ENCODE measurements at regions not wholly inside any gene's neighbourhood (a gene's known extent, or its start where the extent isn't known, plus 50 kb on each side); places are given as distances from the start of the nearest gene placed in this dataset.
A peak's percentile ranks its signal among the peaks of the same experiment; 100 is the strongest.

- TF ChIP-seq CHD2 (IDR thresholded peaks at IDR 0.05; ENCODE audit: low read length, partially characterized antibody), result no peak
- TF ChIP-seq GATA3 (IDR thresholded peaks at IDR 0.05; ENCODE audit: borderline replicate concordance), result peak; percentile 10; the same call in 1 of the 2 replicates
- no peak for TF ChIP-seq KDM1A (IDR thresholded peaks at IDR 0.05; ENCODE audit: low read depth)
- no peak for TF ChIP-seq SREBF2 (IDR thresholded peaks at IDR 0.05)
- TF ChIP-seq ELK1 (IDR thresholded peaks at IDR 0.05; ENCODE audit: low read depth, low read length), result no peak
- TF ChIP-seq EHF (CRISPR knock-in tag; IDR thresholded peaks at IDR 0.05), result no peak
- TF ChIP-seq, protein P1, sequence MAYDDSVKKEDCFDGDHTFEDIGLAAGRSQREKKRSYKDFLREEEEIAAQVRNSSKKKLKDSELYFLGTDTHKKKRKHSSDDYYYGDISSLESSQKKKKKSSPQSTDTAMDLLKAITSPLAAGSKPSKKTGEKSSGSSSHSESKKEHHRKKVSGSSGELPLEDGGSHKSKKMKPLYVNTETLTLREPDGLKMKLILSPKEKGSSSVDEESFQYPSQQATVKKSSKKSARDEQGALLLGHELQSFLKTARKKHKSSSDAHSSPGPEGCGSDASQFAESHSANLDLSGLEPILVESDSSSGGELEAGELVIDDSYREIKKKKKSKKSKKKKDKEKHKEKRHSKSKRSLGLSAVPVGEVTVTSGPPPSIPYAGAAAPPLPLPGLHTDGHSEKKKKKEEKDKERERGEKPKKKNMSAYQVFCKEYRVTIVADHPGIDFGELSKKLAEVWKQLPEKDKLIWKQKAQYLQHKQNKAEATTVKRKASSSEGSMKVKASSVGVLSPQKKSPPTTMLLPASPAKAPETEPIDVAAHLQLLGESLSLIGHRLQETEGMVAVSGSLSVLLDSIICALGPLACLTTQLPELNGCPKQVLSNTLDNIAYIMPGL (CRISPR knock-in tag; IDR thresholded peaks at IDR 0.05; ENCODE audit: borderline replicate concordance), result no peak
- no peak for TF ChIP-seq TFCP2L1 (CRISPR knock-in tag; IDR thresholded peaks at IDR 0.05)
- TF ChIP-seq ZNF302 (CRISPR knock-in tag; IDR thresholded peaks at IDR 0.05), result no peak
- TF ChIP-seq CHD4 (IDR thresholded peaks at IDR 0.05; ENCODE audit: borderline replicate concordance), result no peak
- TF ChIP-seq E2F6 (IDR thresholded peaks at IDR 0.05; ENCODE audit: borderline replicate concordance, low read depth), result peak; percentile 29; the same call in 1 of the 2 replicates
- TF ChIP-seq RFX5 (IDR thresholded peaks at IDR 0.05), result no peak
- TF ChIP-seq HOXA7 (CRISPR knock-in tag; IDR thresholded peaks at IDR 0.05), result no peak
- TF ChIP-seq JUN (IDR thresholded peaks at IDR 0.05), result peak in 1 of 2 experiments; percentile 40; a peak in 2 of 5 replicates
- TF ChIP-seq RARB (CRISPR knock-in tag; IDR thresholded peaks at IDR 0.05), result no peak
- no peak for TF ChIP-seq POLR2AphosphoS2 (conservative IDR thresholded peaks at IDR 0.05; ENCODE audit: low read length)
- no peak for TF ChIP-seq MAZ (IDR thresholded peaks at IDR 0.05; ENCODE audit: borderline replicate concordance, low read depth, low read length)
- TF ChIP-seq, protein P2, sequence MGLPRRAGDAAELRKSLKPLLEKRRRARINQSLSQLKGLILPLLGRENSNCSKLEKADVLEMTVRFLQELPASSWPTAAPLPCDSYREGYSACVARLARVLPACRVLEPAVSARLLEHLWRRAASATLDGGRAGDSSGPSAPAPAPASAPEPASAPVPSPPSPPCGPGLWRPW (IDR thresholded peaks at IDR 0.05), result no peak
- TF ChIP-seq TP53 (CRISPR knock-in tag; IDR thresholded peaks at IDR 0.05), result no peak
- TF ChIP-seq, protein P3, sequence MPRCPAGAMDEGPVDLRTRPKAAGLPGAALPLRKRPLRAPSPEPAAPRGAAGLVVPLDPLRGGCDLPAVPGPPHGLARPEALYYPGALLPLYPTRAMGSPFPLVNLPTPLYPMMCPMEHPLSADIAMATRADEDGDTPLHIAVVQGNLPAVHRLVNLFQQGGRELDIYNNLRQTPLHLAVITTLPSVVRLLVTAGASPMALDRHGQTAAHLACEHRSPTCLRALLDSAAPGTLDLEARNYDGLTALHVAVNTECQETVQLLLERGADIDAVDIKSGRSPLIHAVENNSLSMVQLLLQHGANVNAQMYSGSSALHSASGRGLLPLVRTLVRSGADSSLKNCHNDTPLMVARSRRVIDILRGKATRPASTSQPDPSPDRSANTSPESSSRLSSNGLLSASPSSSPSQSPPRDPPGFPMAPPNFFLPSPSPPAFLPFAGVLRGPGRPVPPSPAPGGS (IDR thresholded peaks at IDR 0.05), result no peak
- TF ChIP-seq KDM5A (IDR thresholded peaks at IDR 0.05), result no peak
- TF ChIP-seq MAFK (IDR thresholded peaks at IDR 0.05; ENCODE audit: partially characterized antibody), result no peak
- no peak for TF ChIP-seq HDAC2 (IDR thresholded peaks at IDR 0.05)
- TF ChIP-seq NFE2L2 (conservative IDR thresholded peaks at IDR 0.05; ENCODE audit: low read length), result no peak
- TF ChIP-seq POLR2A (IDR thresholded peaks at IDR 0.05; ENCODE audit: low read length), result no peak
- TF ChIP-seq REST (IDR thresholded peaks at IDR 0.05), result no peak
- no peak for TF ChIP-seq NR3C1 (IDR thresholded peaks at IDR 0.05)
- TF ChIP-seq JUNB (IDR thresholded peaks at IDR 0.05), result peak; percentile 37
- no peak for TF ChIP-seq HOXB13 (CRISPR knock-in tag; IDR thresholded peaks at IDR 0.05; ENCODE audit: low read depth)
- TF ChIP-seq CBX2 (IDR thresholded peaks at IDR 0.05; ENCODE audit: borderline replicate concordance, low read depth), result no peak
- TF ChIP-seq USF2 (IDR thresholded peaks at IDR 0.05), result no peak
- TF ChIP-seq RAD21 (conservative IDR thresholded peaks at IDR 0.05 in 1 of 2, IDR thresholded peaks at IDR 0.05 in 1 of 2), result peak; percentile 20 to 61
- no peak for TF ChIP-seq ZSCAN20 (CRISPR knock-in tag; IDR thresholded peaks at IDR 0.05)
- TF ChIP-seq MAX (IDR thresholded peaks at IDR 0.05), result peak; percentile 50
- no peak for TF ChIP-seq HEYL (CRISPR knock-in tag; IDR thresholded peaks at IDR 0.05)
Observed at GRCh38 chr2:8628179-8628865, 53.5 kb upstream of the ID2 start (continued).
